Right lobe of liver (tissue), 4 donors: ENCODE measurements at regions not wholly inside any gene's neighbourhood (a gene's known extent, or its start where the extent isn't known, plus 50 kb on each side); places are given as distances from the start of the nearest gene placed in this dataset.

Experiments
- CTCF ChIP-seq, 4 donors: fragments of 200-600 bp in 3 of 4; fragments of 450-650 bp in 1 of 4; IDR thresholded peaks; one replicate each; pipeline versions ENCODE4 v1.5.1 to v1.8.0; 2016 to 2022; ENCODE audit warnings: antibody characterized with exemption in 4 of 4, mild to moderate bottlenecking in 2 of 4
- POLR2A ChIP-seq: fragments of 450-650 bp; IDR thresholded peaks from one replicate; pipeline ENCODE4 v1.6.1; 2017; ENCODE audit warnings: antibody characterized with exemption, mild to moderate bottlenecking
- donor health status: DM: no; HTN: no; CAD: no.
- donor health status: DM: no; HTN: no; CAD: no.
- donor health status: DM: no; HTN: yes; CAD: no.

- TF ChIP-seq CTCF (IDR thresholded peaks at IDR 0.05) (no peak), POLR2A (no peak)
Measured at GRCh38 chr2:239494578-239494977, 93.8 kb upstream of the HDAC4 start.
